Neural progenitor cell (in vitro differentiated cells): ENCODE measurements at regions not wholly inside any gene's neighbourhood (a gene's known extent, or its start where the extent isn't known, plus 50 kb on each side); places are given as distances from the start of the nearest gene placed in this dataset.

Source experiments
- DNase-seq: peaks from one replicate; pipeline ENCODE4 v3.0.0-alpha.2; 2016; ENCODE audit warnings: low spot score
- H2AFZ ChIP-seq: fragments of 200-600 bp; sonication (generic); replicated peaks from 2 replicates; pipeline ENCODE4 v1.6.1; 2016; ENCODE audit warnings: antibody characterized with exemption
- H3F3A ChIP-seq: fragments of 200-600 bp; sonication (generic); 2 replicates; pipeline ENCODE4 v1.6.1; 2016; ENCODE audit warnings: antibody characterized with exemption, low read depth
- H3K27ac ChIP-seq: fragments of 200-600 bp; sonication (generic); 2 replicates; pipeline ENCODE4 v1.5.1; 2016; ENCODE audit warnings: mild to moderate bottlenecking
- H3K27me3 ChIP-seq: fragments of 200-600 bp; sonication (generic); 2 replicates; pipeline ENCODE4 v1.6.1; 2016; ENCODE audit warnings: mild to moderate bottlenecking, moderate library complexity
- H3K36me3 ChIP-seq: fragments of 200-600 bp; sonication (generic); 2 replicates; pipeline ENCODE4 v1.5.1; 2016
- H3K4me1 ChIP-seq: fragments of 200-600 bp; sonication (generic); 2 replicates; pipeline ENCODE4 v1.6.1; 2016; ENCODE audit warnings: mixed run types
- H3K4me2 ChIP-seq: fragments of 200-600 bp; sonication (generic); 2 replicates; pipeline ENCODE4 v1.6.1; 2016
- H3K4me3 ChIP-seq: fragments of 200-600 bp; sonication (generic); 2 replicates; pipeline ENCODE4 v1.5.1; 2016
- H3K79me2 ChIP-seq: fragments of 200-600 bp; sonication (generic); 2 replicates; pipeline ENCODE4 v1.6.1; 2016; ENCODE audit warnings: low read depth
- H3K9ac ChIP-seq: fragments of 200-600 bp; sonication (generic); 2 replicates; pipeline ENCODE4 v1.6.1; 2016
- H3K9me3 ChIP-seq: fragments of 200-600 bp; sonication (generic); 2 replicates; pipeline ENCODE4 v1.5.1; 2016; ENCODE audit warnings: low read depth
- H4K20me1 ChIP-seq: fragments of 200-600 bp; sonication (generic); 2 replicates; pipeline ENCODE4 v1.6.1; 2016; ENCODE audit warnings: low read depth
- H3K27ac Mint-ChIP-seq: 3 replicates; pipeline ENCODE4 v1.8.0; 2021; ENCODE audit warnings: mixed read lengths
- H3K27me3 Mint-ChIP-seq: 2 replicates; pipeline ENCODE4 v1.8.0; 2022; ENCODE audit warnings: low read depth, mild to moderate bottlenecking, inconsistent platforms, moderate library complexity, mixed read lengths; ENCODE audit not compliant: insufficient read depth
- H3K36me3 Mint-ChIP-seq: 3 replicates; pipeline ENCODE4 v1.8.0; 2021; ENCODE audit warnings: mixed read lengths
- H3K4me1 Mint-ChIP-seq: 3 replicates; pipeline ENCODE4 v1.8.0; 2021; ENCODE audit warnings: mixed read lengths
- H3K4me3 Mint-ChIP-seq: 3 replicates; pipeline ENCODE4 v1.8.0; 2021; ENCODE audit warnings: mild to moderate bottlenecking, moderate library complexity, mixed read lengths
- H3K9me3 Mint-ChIP-seq: 3 replicates; pipeline ENCODE4 v1.8.0; 2020; ENCODE audit warnings: mixed read lengths
- EZH2 ChIP-seq: fragments of 200-600 bp; sonication (generic); IDR thresholded peaks from 2 replicates; pipeline ENCODE4 v1.6.1; 2017; ENCODE audit warnings: antibody characterized with exemption, mild to moderate bottlenecking, moderate library complexity
- EZH2phosphoT487 ChIP-seq: fragments of 200-600 bp; sonication (generic); IDR thresholded peaks from 2 replicates; pipeline ENCODE4 v1.6.1; 2017; ENCODE audit warnings: antibody characterized with exemption
- TF ChIP-seq, protein P1 (sequence below): fragments of 200-600 bp; sonication (generic); IDR thresholded peaks from 2 replicates; pipeline ENCODE4 v1.5.1; 2017; ENCODE audit warnings: antibody characterized with exemption, mild to moderate bottlenecking

DNA sequence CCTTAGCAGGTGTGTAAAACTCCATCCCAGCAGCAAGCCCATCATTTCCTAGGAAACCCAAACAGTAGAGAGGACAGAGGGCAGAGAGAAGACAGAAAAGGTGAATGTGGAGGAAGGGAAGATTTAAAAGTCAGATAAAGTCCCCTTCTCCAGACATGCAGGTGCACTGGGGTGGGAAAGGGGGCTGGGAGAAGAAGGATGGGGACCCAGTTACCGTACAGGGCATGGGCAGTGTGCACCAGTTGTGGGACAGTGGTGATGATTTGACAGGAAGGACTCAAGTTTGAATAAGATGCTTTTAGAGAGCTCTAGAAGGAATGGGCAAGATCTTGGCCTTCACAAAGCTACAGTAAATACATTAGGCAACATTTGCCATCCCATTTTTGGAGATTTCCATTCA, 110.7 kb upstream of the PLXNA4 start:
- H3K27ac Mint-ChIP-seq: no peak overlapping the region
- H3K27me3 ChIP-seq: peaks cover 20% of the 10 kb centered on the region

DNA sequence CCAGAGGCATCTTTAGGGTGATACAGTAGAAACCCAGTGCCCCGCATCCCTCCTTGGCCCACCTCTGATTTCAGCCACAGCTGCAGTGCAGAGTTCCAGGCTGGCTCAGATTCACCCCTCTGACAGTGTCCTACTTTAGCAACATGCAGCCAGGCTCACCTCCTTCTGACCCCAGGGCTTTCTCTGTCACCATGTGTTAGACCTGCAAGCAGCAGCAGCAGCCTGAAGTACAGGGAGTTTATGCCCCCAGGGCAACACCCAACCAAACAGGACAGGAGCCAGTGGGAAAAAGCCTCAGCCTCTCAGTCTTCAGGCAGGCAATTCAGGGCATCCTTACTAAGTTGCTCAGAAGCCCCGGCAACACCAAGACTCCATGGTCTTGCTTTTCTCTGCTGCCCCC, 109.0 kb upstream of the PLXNA4 start:
- no peak overlapping the region for H3K9ac ChIP-seq
- Mint-ChIP-seq H3K36me3 (no peaks in the 10 kb centered on the region), H3K27me3 (peaks cover 4% of the 10 kb centered on the region), H3K27ac (no peak overlapping the region), H3K4me1 (peaks cover 17% of the 10 kb centered on the region), H3K9me3 (no peaks in the 10 kb centered on the region), H3K4me3 (no peak overlapping the region)
- H3K27me3 ChIP-seq: peaks cover 20% of the 10 kb centered on the region
- no peak overlapping the region for H3K4me2 ChIP-seq
- H3K36me3 ChIP-seq: no peaks in the 10 kb centered on the region
- no peak overlapping the region for H3K4me3 ChIP-seq
- peaks cover 26% of the 10 kb centered on the region for H3K4me1 ChIP-seq
- H3K9me3 ChIP-seq: no peaks in the 10 kb centered on the region
- H3K27ac ChIP-seq: no peak overlapping the region
- H3K79me2 ChIP-seq: no peaks in the 10 kb centered on the region
- DNase-seq: no peak
- H2AFZ ChIP-seq: no peak overlapping the region
- H3F3A ChIP-seq: peaks cover 30% of the 10 kb centered on the region
- TF ChIP-seq EZH2phosphoT487 (no peak), EZH2 (no peak)
- TF ChIP-seq, protein P1, sequence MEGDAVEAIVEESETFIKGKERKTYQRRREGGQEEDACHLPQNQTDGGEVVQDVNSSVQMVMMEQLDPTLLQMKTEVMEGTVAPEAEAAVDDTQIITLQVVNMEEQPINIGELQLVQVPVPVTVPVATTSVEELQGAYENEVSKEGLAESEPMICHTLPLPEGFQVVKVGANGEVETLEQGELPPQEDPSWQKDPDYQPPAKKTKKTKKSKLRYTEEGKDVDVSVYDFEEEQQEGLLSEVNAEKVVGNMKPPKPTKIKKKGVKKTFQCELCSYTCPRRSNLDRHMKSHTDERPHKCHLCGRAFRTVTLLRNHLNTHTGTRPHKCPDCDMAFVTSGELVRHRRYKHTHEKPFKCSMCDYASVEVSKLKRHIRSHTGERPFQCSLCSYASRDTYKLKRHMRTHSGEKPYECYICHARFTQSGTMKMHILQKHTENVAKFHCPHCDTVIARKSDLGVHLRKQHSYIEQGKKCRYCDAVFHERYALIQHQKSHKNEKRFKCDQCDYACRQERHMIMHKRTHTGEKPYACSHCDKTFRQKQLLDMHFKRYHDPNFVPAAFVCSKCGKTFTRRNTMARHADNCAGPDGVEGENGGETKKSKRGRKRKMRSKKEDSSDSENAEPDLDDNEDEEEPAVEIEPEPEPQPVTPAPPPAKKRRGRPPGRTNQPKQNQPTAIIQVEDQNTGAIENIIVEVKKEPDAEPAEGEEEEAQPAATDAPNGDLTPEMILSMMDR: no peak
- no peaks in the 10 kb centered on the region for H4K20me1 ChIP-seq

More for the DNA sequence above, 110.7 kb upstream of the PLXNA4 start:
- Histone ChIP-seq H3K4me2 (peak overlapping the region; percentile 63), H4K20me1 (no peaks in the 10 kb centered on the region), H3K36me3 (no peaks in the 10 kb centered on the region), H2AFZ (no peak overlapping the region), H3K4me1 (peaks cover 26% of the 10 kb centered on the region), H3K9me3 (no peaks in the 10 kb centered on the region), H3K79me2 (no peaks in the 10 kb centered on the region), H3K9ac (no peak overlapping the region), H3K4me3 (no peak overlapping the region), H3F3A (peaks cover 30% of the 10 kb centered on the region), H3K27ac (no peak overlapping the region)
- H3K4me1 Mint-ChIP-seq: peaks cover 13% of the 10 kb centered on the region
- H3K27me3 Mint-ChIP-seq: peaks cover 9% of the 10 kb centered on the region
- H3K9me3 Mint-ChIP-seq: no peaks in the 10 kb centered on the region
- no peaks in the 10 kb centered on the region for H3K36me3 Mint-ChIP-seq
- DNase-seq: no peak
- H3K4me3 Mint-ChIP-seq: no peak overlapping the region
- TF ChIP-seq EZH2: no peak

DNA sequence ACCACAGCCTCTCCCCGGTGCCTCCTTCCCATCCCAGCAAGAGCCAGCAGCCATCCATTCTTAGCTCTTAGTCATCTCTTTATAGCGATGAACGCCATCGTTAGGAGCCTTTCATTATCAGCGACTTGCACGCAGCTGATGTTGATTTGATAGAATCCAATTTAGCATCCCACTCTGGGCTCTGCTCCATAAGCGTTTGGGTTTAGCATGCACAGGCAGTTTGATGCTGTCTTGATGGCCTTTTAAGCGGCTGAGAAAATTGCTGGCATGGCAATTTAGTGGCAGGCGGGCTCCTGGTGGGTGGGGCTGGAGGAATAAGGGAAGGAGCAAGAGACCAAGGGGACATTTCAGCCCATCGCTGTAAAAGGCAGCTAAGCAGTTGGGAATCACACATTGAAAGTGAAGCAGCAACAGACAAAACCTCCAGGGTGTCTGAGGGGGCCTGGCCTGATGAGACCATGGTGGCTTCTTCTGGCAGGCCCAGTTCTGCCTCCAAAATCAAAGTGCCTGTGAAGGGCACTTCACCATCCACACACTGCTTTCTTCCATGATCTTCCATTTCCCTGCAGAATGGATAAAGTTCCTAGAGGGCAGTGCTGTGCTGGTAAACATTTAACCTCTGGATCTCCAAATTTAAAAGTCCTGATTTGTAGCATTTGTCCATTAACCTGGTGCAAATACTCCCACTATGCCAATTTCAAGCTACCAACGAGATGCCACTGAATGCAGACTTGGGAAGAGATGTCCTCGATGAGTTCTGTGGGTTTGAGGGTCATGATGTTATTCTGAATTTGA, 107.8 kb upstream of the PLXNA4 start:
- no peak overlapping the region for H3K4me3 ChIP-seq
- H3K4me1 ChIP-seq: peaks cover 24% of the 10 kb centered on the region
- H3K79me2 ChIP-seq: no peaks in the 10 kb centered on the region
- no peak overlapping the region for H3K27ac ChIP-seq
- no peak overlapping the region for H3K4me3 Mint-ChIP-seq
- TF ChIP-seq, protein P1: peak; percentile 25
- no peak for TF ChIP-seq EZH2phosphoT487
- no peak for TF ChIP-seq EZH2
- no peak overlapping the region for H3K4me2 ChIP-seq
- no peak overlapping the region for H3K27ac Mint-ChIP-seq
- H4K20me1 ChIP-seq: no peaks in the 10 kb centered on the region
- no peaks in the 10 kb centered on the region for H3K9me3 ChIP-seq
- no peaks in the 10 kb centered on the region for H3K9me3 Mint-ChIP-seq
- H3K27me3 ChIP-seq: peaks cover 13% of the 10 kb centered on the region
- H3F3A ChIP-seq: peaks cover 25% of the 10 kb centered on the region
- no peaks in the 10 kb centered on the region for H3K36me3 ChIP-seq
- no peak overlapping the region for H3K9ac ChIP-seq
- no peaks in the 10 kb centered on the region for H3K36me3 Mint-ChIP-seq
- no peak overlapping the region for H2AFZ ChIP-seq
- H3K27me3 Mint-ChIP-seq: peaks cover 4% of the 10 kb centered on the region
- no peak for DNase-seq
- H3K4me1 Mint-ChIP-seq: peaks cover 17% of the 10 kb centered on the region

DNA sequence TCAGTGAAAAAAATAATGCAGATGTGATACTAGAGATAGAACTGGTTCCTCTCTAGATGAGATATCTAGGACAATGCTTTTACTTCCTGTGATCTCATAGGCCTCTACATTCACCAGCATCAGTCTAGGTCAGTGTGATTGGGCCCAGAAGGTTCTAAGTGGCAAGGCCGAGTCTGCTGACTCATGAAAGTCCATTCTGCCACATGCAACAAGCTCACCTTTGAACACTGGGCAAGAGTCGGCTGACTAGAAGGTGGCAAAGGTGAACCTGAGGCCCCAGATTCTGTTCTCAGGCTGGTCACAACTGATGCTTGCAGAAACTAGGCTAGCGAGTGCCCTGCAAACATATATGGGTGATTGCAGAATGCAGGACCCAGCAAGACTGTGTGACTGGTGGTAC, 105.7 kb upstream of the PLXNA4 start:
- no peaks in the 10 kb centered on the region for H3K79me2 ChIP-seq
- no peak overlapping the region for H3K27ac ChIP-seq
- H2AFZ ChIP-seq: no peak overlapping the region
- Mint-ChIP-seq H3K4me3 (no peak overlapping the region), H3K9me3 (no peaks in the 10 kb centered on the region), H3K4me1 (peaks cover 7% of the 10 kb centered on the region), H3K27me3 (peaks cover 8% of the 10 kb centered on the region), H3K27ac (no peak overlapping the region), H3K36me3 (no peaks in the 10 kb centered on the region)
- no peak for DNase-seq
- TF ChIP-seq EZH2phosphoT487: no peak
- no peak for TF ChIP-seq EZH2
- TF ChIP-seq, protein P1: no peak
- peaks cover 4% of the 10 kb centered on the region for H3K27me3 ChIP-seq
- no peak overlapping the region for H3K4me2 ChIP-seq
- no peaks in the 10 kb centered on the region for H3K9me3 ChIP-seq
- H3K36me3 ChIP-seq: no peaks in the 10 kb centered on the region
- H4K20me1 ChIP-seq: no peaks in the 10 kb centered on the region
- H3K4me1 ChIP-seq: peaks cover 10% of the 10 kb centered on the region
- H3F3A ChIP-seq: peaks cover 3% of the 10 kb centered on the region
- H3K9ac ChIP-seq: no peak overlapping the region
- no peak overlapping the region for H3K4me3 ChIP-seq
